ENCODE measurements at regions not wholly inside any gene's neighbourhood (a gene's known extent, or its start where the extent isn't known, plus 50 kb on each side); places are given as distances from the start of the nearest gene placed in this dataset.
"Not testable (repeated sequence)": the region's sequence is repeated elsewhere in the genome, so short reads cannot be mapped to it uniquely, and the experiment has no call there.

DNA sequence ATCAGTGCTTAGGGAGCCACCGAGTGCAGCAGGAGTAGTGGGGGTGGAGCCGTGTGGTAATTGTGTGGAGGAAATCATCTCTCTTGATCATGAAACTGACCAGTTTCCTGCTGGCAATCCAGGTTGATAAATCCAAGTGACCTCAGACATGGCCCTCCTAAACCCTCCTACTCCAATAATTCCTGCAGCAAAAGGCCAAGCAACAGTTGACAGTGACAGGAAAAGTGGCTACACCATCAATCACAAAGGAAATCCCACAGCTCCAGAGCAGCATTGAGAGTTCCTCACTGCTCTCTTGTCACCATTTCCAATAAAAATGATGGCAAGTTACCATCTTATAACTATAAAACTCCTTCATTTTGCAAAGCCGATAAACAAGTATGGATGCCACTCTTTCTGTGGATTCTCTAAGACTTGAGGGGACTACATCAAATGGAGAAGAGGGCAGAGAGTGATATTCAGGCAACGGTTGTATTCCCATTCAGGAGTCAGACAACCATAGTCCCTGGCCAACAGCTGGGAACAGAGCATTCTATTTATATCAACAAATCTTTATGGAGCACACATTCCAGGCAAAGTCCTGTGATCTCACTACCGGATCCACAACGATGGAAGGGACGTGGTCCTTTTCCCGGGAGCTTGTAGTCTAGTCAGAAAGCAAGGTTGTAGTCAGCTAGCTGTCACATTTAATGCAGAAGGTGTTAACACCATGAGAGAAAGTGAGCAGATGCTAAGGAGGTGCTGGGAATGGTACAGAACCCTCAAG is 312.5 kb upstream of the CTNNB1 start:
- no peak for DNase-seq (ENCODE audit: low read depth in 2 of 3, low spot score in 1 of 3)

DNA sequence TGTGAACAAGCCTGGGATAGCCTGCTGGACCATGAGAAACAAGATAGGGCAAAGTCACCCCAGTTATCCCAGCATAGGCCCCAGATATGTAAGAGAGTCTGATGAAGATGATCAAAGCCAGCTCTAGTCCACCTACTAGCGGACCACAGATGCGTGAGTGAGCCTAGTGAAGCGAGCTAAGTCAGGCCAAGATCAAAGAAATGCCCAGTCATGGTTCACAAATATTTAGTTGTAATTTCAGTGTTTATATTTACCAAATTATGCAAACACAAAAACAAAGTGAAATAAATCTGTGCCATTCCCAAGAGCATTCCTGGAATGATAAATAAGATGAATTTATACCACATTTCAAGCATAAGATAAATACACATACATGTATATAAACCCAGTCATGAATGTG is 308.1 kb upstream of the CTNNB1 start:
- DNase-seq (ENCODE audit: low read depth in 2 of 3, low spot score in 1 of 3): no peak

DNA sequence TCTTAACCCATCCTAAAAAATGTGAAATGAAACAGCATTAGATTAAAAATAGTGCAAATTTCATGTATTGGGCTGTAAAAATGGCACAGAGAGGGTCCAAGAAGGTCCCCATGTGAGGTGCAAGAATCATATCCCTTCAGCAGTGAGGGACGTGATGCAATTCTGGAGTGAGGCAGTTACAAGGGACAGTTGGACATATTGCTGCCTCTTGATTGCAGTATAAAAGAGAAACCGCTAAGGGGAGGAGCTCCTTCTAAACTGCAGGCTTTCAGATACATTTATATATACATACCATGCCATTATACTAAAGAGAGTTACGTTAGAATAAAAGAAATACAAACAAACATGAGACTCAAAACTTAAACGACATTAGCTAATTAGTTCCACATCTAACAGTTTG is 304.2 kb upstream of the CTNNB1 start:
- no peak for DNase-seq (ENCODE audit: low read depth in 2 of 3, low spot score in 1 of 3)

DNA sequence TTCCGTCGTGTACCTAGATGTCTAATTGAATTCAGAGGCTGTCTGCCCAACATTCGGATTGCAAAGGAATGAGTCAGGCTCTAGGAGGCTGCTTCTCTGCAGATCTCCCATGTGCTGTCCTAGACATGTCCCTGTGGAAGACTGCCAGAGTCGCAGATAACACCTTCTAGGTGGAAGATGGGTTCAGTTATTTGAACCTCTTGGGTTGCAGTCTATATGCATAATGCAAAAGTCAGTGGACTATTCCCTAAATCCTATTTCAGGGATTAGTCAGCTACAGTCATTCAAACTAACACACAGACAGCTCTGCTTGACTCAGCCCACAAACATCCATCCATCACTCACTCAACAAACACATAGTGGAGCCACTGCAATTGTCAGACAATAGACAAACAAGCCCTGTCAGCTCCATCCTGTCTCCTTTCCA is 300.0 kb upstream of the CTNNB1 start:
- no peak for DNase-seq (ENCODE audit: low read depth in 2 of 3, low spot score in 1 of 3)

DNA sequence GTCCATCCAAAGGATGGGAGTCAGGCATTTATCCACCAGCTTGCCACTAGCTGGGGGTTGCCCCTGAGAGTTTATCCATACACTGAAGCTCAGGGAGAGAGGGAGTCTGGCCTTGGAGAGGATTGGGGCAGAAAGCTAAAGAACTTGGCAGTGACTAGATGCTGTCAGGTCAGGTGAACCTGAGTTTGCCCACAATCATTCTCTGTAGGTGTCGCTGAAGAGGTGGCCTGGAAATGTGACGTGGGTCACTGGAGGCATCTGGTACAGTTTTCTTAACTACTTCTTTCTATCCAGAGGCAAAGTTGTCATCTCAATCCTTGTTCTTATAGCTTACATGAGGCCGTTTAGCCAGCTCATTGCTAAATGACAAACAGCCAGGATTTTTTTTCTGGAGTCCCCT is 298.0 kb upstream of the CTNNB1 start:
- no peak for DNase-seq (ENCODE audit: low read depth in 2 of 3, low spot score in 1 of 3)

DNA sequence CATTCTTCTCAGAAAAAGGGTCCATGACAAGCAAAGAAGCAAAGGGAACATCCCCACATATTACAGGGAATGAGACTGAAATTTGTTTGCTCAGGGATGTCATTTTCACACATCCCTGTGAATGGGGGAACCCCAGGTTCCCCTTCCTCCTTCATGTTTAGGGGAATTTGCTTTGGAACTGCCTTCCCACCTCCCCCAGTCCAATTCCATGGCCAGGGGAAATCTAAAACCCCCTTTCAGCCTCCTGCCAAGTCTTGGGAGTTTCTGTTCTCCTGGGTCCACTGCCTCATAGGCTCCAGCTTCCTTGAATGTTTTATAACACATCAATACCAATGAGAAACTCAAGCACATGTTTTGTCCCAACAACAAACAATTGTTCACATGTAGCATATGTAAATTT is 297.5 kb upstream of the CTNNB1 start:
- no peak for DNase-seq (ENCODE audit: low read depth in 2 of 3, low spot score in 1 of 3)

DNA sequence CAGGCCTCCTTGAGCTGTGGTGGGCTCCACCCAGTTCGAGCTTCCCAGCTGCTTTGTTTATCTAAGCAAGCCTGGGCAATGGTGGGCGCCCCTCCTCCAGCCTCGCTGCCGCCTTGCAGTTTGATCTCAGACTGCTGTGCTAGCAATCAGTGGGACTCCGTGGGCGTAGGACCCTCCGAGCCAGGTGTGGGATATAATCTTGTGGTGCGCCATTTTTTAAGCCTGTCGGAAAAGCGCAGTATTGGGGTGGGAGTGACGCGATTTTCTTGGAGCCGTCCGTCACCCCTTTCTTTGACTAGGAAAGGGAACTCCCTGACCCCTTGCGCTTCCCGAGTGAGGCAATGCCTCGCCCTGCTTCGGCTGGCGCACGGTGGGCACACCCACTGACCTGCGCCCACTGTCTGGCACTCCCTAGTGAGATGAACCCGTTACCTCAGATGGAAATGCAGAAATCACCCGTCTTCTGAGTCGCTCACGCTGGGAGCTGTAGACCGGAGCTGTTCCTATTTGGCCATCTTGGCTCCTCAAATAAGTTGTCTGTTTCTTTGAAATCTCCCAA is 291.3 kb upstream of the CTNNB1 start:
- DNase-seq (ENCODE audit: low read depth in 2 of 3, low spot score in 1 of 3): not testable (repeated sequence)

DNA sequence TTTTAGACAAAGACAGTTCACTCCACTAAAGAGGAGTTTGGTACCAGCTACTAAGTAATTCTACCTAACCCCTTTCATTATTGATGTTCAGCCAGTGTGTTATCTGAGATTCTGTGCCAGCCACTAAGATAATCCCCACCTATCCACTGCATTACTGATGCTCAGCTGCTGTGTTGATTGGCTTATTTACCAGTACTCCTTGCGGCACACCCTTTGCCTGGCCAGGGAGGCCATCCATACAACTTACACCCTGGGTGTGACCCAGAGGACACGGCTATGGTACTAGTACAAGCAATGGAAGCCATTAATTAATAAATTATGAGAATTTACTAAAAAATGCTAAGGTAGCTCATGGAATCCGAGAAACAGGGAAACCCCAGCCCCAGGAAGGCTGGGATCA is 290.7 kb upstream of the CTNNB1 start:
- DNase-seq (ENCODE audit: low read depth in 2 of 3, low spot score in 1 of 3): no peak

DNA sequence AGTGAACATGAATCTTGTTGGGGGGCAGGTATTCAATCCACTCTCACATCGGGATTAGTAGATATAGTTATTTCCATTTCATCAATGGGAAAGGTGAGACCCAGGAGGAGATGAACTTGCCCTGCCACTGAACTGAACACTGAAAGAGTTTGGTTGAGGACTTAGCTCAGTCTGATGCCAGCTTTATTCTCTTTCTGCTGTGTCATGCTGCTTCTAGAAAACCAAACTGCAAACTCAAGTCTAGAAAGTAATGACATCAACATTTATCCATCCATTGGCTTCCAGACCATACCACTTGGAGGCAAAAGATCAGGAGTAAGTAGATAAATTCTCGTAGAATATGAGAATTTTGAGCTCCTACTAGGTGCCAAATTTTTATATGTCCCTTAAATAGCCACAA is 288.0 kb upstream of the CTNNB1 start:
- DNase-seq (ENCODE audit: low read depth in 2 of 3, low spot score in 1 of 3): no peak

DNA sequence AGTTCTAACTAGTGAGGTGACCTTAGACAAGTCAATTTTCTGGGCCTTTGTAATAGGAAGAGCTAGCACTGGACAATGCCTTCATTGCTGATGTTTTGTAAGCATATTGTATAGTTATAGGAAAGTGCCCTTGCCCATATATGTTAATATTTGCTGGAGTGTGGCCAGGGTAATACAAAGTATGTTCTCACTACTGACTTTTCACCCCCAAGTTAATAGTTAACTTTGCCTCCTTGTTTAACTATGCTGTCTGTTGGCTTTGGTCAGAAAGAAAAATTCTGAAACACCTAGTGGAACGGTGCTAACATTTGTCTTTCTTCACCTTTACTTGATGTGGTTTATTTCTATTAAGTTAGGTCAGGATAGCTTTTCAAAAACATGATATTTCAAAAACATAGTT is 287.4 kb upstream of the CTNNB1 start:
- DNase-seq (ENCODE audit: low read depth in 2 of 3, low spot score in 1 of 3): no peak

DNA sequence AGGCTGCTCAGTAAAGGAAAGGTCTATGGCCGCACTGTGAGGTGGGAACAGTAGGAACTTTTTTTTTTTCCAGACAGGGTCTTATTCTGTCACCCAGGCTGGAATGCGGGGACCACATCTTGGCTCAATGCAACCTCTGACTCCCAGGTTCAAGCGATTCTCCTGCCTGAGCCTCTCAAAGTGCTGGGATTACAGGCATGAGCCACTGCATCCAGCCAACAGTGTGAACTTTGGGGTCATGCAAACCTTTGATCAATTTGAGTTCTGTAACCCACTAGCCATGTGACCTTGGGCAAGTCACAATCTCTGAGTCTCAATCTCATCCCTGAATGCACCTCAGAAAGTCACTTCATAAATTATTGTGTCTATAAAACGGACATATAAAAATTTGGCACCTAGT is 286.8 kb upstream of the CTNNB1 start:
- no peak for DNase-seq (ENCODE audit: low read depth in 2 of 3, low spot score in 1 of 3)

DNA sequence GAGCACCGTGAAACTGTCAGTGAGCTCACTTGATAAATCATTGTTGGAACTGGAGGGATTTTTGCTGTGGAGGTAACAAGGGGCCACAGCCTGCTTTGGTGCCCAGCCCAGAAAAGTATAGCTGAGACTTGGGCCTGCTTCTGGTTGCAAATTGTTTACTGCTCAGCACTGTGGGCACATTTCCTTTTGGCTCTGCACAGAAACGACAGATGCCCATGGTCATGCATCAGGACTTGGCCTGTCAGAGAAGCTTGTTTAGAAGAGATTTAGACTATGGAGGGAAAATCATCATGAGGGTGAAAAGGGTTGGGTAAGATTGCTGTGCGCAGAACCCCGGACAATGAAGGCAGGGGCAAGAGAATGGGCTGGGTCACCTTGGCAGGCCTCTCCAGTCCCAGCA is 286.1 kb upstream of the CTNNB1 start:
- DNase-seq (ENCODE audit: low read depth in 2 of 3, low spot score in 1 of 3): no peak

DNA sequence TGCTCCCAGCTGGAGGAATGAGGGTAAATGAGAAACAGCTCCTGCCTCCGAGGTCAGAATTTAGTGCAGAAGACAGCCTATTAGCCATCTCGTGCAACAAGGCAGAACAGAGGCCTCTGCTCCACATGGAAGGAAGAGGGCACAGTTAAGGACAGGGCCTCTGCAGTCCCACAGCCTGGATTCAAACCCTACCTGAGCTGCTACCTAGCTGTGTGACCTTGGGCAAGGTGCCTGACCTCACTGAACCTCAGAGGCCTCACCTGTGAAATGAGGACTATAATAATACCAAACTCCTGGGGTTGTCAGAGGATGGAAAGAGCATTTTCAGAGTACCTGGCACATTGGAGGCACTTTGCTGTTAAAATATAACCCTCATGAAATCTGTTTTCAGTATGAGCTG is 285.7 kb upstream of the CTNNB1 start:
- DNase-seq (ENCODE audit: low read depth in 2 of 3, low spot score in 1 of 3): no peak

DNA sequence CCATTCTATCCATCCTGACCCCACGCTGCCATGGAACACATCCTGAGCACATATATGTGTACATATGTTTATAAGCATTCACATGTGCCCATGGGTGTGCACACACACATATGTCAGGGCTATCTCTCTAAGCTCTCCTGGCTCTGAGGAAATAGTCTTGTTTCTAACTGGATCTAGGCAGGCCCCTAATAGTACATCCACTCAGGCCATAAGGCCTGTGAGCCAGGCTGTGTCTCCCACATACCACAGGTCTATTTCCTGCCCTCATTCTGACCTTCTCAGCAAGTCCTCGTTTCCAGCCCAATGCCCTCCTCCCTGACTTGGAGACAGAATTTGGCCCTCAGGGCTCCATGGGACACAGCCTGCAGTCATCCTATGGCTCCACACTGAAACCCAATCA is 284.8 kb upstream of the CTNNB1 start:
- no peak for DNase-seq (ENCODE audit: low read depth in 2 of 3, low spot score in 1 of 3)

DNA sequence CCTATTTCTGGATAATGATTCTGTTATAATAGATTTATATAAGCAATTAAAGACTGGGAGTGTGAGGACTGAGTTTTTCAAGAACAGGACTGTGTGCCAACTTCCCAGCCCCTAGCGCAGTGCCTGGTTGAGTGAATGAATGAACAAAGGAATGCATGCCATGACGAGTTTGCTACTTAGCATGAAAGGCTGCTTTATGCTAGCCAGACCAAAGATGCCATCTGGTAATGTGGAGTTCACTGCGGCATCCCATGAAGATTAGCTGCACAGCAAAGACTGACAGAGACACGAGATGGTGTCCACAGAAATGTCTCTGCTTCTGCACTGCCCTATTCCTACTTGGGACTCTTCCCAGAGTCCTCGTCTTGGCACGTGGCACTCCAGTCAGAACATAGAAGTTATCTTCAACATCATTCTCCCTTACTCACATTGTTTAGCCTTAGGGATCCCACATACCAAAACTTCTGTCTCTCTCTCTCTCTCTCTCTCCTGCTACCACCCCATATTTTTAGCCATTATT is 283.9 kb upstream of the CTNNB1 start:
- DNase-seq (ENCODE audit: low read depth in 2 of 3, low spot score in 1 of 3): no peak

DNA sequence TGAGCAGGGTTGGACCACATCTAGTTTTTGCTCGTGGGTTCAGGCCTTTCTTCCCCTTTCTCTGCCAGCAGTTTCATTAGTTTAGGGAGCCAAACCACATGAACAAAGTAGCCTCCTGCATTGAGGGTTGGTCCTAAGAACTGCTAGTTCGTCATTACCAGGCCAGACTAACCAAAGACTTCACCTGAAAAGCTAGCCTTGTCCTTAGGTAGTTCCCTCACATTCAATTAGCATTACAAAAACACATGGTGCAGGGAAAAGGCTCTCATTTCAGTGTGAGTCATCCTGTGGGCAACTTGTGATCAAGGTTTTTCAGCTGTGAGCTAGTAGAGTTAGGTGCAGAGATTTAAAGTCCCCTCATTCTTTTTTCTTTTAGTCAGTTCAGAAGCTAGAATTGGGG is 279.3 kb upstream of the CTNNB1 start:
- no peak for DNase-seq (ENCODE audit: low read depth in 2 of 3, low spot score in 1 of 3)

DNA sequence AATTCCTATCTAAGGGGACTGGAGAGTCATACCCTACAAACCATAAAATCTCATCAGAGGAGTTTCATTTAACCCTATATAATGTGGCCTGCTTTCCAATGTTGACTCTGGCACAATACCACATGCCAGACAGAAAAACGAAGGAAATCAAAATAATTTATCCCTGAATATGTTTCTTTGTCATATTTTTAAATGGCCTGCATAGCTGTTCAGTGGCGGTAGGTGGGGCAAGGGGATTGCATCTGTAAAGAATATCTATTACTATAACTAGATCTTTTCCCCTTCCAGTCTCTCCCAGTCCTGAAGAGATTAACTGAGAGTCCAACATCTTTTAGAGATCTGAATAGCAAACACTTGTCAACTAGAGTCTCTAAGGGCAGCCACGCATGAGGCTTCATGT is 278.1 kb upstream of the CTNNB1 start:
- DNase-seq (ENCODE audit: low read depth in 2 of 3, low spot score in 1 of 3): no peak

DNA sequence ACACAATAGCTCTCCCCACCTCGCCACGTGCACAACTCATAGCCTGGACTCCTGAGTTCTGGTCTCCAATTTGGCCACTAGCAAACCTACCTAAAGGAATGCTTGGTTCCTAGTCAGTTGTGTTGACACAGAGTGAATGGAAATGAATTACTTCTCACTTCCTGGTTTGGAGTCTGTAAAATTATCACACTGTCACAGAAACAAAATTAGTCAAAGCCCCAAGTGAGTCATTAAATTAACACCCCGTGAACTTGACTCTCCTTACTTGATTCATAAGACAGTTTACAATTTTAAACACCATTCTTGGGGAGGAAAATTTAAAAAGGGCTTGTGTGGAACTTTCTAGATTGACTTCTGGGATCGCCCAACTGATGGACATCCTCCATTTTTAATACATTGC is 276.2 kb upstream of the CTNNB1 start:
- no peak for DNase-seq (ENCODE audit: low read depth in 2 of 3, low spot score in 1 of 3)

DNA sequence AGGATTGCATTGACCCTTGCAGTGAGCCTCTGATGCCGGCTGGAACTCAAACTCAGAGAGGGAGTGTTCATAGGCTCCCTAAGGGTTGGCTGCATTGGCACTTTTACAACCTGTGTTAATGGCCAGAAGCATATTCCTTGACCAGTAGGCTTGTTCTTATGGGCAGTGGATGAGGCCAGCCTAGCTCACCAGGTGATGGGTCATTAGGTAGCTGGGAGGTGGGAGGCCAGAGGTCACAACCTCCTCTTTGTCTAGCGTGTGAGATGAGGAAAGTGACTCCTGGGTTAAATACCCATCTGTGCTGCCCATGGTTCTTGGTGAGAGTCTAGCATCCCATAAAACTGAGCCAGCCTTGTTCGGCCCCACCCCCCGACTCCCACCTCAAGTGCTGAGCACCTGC is 275.7 kb upstream of the CTNNB1 start:
- DNase-seq (ENCODE audit: low read depth in 2 of 3, low spot score in 1 of 3): no peak

DNA sequence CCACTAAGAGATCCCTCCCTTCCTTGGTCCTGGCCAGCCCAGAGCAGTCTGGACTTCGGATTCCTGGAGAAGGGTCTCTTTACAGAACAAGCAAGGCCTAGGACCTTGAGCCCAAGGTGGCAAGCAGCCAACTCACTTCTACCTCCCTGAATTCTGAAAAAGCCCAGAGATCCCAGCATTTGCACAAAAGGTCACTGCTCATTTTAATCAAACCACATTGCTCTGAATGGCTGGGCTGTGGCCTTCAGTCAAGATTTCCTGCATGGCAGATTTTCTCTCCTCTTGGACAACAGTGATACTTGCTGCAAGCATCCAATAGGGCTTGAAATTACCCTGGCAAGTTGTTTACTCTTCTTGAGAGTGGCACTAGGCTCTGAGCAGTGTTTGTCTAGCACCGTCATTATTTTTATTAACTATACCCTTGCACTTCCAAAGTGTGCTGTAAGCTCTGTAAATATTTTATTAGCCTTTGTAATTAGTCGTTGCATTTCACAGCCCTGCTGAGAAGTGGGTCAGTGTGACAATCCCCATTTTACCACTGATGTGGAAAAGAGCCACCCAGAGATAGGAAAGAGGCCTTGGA is 274.7 kb upstream of the CTNNB1 start:
- DNase-seq (ENCODE audit: low read depth in 2 of 3, low spot score in 1 of 3): no peak

DNA sequence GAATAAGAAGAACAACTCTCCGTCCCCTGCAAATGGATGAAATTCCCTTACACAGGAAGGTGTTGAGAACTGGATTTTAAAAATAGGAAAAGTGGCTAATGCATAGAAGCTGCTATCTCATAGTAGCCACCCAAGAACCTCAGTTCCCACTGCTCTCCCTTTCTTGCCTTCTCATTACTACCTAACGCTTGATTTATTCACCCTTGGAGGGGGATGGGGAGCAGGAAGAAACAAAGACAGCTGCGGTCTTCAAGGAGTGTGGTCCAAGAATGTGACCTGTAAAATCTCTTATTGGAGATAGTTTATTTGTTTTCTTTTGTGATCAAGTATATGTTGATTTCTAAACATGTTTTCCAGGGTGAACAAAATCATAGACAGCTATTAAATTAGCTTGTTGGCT is 274.1 kb upstream of the CTNNB1 start:
- no peak for DNase-seq (ENCODE audit: low read depth in 2 of 3, low spot score in 1 of 3)

DNA sequence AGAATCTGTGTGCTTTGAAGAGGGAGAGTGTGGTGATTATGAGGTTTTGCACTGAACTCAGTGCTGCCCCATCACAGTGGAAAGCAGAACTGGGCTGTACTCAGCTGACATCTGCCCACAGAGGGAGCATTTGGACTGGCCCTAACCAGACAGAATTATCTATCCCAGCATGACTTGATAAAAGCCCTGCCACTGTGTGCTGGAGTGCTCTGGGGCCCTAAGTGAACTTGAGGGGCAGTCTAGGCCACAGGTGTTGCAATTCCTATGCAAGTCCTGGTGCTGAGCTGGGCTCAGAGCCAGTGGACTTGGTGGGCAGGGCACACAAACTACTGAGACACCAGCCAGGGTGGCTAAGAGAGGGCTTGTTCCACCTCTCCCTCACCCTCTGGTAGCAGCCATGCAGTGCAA is 269.2 kb upstream of the CTNNB1 start:
- DNase-seq (ENCODE audit: low read depth in 2 of 3, low spot score in 1 of 3): no peak

DNA sequence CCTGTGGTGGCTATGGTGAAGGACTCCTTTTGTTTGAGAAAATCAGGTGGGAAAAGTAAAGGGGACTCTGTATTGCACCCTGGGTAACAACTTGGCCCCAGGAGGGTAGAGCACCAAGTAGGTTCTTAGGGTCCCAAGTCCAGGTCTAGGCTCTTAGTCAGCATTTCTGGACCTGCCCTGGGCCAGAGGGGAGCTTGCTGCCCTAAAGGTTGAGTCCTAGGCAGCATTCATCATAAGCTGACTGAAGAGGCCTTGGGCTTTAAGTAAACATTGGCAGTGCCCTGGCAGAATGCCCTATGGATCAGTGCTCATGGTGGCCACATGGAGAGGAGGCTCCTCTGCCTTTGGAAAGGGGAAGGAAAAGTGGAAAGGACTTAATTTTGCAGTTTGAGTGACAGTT is 268.5 kb upstream of the CTNNB1 start:
- DNase-seq (ENCODE audit: low read depth in 2 of 3, low spot score in 1 of 3): no peak

All from stimulated activated CD4-positive, alpha-beta T cell treated with anti-CD3 and anti-CD28 coated beads, Interleukin-12 subunit alpha, Interleukin-12 subunit beta, amount 100 ng/mL, for 48 hours (primary cell).